NCI-H146 treated with DMSO at 0.1 percent for 48 hours (cell line): ENCODE measurements at regions not wholly inside any gene's neighbourhood (a gene's known extent, or its start where the extent isn't known, plus 50 kb on each side); places are given as distances from the start of the nearest gene placed in this dataset.
A peak's percentile ranks its signal among the peaks of the same experiment; 100 is the strongest.

ENCODE experiments used
- DNase-seq: peaks from one replicate; lab custom pipeline; 2025; ENCODE audit not compliant: unreplicated experiment; lab: John Stamatoyannopoulos, UW

GRCh38 chr11:129723146-129723760, 92.4 kb upstream of the TMEM45B start:
- DNase-seq, result no peak

DNA sequence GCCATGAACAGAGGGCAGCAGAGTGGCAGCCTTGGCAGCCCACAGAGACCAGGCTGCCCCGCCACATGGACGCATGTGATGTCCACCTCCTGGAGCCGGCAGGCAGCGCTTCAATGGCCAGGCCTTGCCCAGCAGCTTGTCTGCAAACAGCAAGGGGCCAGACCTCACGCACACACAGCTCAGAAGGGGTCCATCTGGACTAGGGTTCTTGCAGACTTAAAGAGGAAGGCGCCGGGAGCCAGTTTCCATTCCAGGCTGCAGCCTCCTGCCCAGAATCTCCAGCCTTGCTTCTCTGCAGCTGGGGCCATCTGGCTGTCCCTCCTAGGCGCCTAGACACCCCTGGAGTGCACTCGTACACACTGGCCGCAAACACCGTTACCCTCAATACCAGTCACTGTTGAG, 91.9 kb upstream of the TMEM45B start:
- no peak for DNase-seq

DNA sequence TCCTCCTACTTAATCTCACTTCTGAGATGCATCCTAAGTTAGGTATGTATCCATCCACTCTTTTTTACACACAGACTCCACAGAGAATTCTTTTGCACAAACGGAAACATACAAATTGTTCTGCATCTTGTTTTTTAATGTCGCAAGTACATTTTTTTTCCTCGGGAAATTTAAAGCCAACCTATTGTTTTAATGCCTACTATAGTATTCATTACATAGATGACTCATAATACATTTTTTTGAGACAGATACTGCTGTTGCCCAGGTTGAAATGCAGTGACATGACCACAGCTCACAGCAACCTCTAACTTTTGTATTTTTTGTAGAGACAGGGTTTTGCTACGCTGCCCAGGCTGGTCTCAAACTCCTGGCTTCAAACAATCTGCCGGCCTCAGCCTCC, 90.8 kb upstream of the TMEM45B start:
- no peak for DNase-seq

- DNase-seq, result no peak
These were observed 89.5 kb upstream of the TMEM45B start for GRCh38 chr11:129726179-129726578.

DNA sequence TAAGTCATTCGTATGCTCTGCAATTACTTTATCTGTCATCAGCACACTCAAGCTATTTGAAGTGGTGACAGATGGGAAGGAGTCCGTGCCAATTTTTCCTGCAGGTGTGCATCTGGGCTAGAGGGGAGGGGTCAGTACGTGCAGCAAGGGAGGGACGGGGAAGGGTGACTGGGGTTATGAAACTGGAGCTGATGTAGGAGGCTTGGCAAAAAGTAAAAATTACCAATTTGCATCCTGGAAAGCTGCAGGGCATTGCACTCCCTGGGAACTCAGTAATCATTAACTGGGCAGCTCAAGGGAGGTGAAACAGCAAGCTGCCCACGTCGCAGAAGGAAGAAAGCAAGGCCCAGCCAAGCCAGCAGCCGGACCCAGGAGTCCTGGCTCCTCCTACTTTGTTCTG, 87.1 kb upstream of the TMEM45B start:
- DNase-seq, result no peak

- no peak for DNase-seq
These were observed 86.4 kb upstream of the TMEM45B start for GRCh38 chr11:129729216-129729615.

DNA sequence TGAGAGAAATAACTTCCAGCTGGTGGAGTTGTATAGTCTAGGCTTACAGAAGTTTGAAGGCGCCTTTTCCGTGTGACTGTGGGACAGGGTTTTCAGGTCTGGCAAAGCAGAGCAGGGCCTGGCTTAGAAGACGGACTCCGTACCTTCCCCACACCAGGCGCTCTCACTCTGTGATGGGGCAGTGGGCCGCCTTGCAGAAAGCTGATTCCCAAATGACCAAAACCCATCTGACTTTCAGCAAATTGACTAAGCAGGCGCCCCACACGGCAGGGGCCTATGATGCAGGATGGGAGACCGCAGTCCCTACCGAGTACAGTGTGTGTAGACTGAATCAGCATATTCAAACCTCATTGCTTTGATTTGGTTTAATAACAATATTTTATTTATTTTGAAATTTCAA, 85.8 kb upstream of the TMEM45B start:
- no peak for DNase-seq

DNA sequence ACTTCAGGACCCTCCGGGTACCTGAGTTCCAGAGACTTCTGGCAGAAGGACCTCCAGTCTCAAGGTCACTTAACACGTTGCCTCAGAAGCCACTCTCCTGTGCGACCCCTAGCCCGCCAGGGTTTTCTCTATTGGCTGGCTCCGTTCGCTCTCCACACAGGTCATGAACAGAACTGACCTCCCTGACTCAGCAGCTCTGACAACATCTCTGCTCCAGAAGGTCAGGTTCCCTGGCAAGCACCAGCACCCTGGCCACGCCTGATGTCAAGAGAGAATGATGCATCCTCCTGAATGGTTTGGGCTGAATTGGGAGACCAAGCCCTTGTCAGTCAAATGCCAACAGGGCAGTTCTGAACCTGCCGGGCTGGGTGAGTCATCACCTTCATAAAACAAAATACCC, 84.3 kb upstream of the TMEM45B start:
- DNase-seq, result no peak

DNA sequence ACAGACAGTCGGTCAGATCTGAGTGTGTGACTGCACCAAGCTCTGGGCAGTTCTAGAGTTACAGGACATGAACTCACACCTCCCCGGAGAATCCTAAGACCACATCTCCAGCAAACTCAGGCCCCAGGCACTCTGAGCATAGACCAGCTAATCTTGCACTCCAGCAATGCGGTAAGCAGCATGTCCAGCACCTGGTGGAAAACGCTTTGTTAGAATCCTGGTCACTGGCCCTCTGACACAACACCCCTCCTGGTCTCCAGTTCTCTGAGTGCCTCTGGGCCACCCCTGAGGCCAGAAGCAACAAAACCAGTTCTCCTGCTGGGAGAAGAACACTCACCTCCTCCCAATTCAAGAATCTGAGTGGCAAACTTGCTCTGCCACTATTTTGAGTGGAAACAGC, 82.7 kb upstream of the TMEM45B start:
- no peak for DNase-seq

GRCh38 chr11:129733384-129733783, 82.3 kb upstream of the TMEM45B start:
- no peak for DNase-seq

GRCh38 chr11:129733981-129734380, 81.7 kb upstream of the TMEM45B start:
- DNase-seq, result no peak

GRCh38 chr11:129734654-129735053, 81.0 kb upstream of the TMEM45B start:
- no peak for DNase-seq

GRCh38 chr11:129737831-129738230, 77.8 kb upstream of the TMEM45B start:
- DNase-seq, result no peak

DNA sequence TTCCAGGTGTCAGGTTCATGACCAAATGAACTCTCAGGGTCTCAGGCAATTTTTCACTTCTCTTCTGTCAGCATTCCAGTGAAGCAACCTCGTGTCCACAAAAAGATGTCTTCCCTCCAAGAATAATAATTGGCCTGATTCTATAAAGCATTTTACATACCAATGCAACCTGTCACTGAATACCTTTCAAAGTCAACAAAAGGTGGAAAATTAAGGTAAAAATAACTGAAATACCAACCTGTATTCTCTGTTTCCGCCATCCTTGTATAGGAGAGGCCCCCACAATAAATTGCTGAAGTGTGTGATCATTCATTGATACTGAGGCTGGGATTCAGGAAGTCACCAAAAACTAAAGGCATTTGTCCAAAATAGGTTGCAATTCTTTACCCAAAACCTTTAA, 77.4 kb upstream of the TMEM45B start:
- DNase-seq, result no peak

GRCh38 chr11:129739339-129739738, 76.3 kb upstream of the TMEM45B start:
- DNase-seq, result no peak

DNA sequence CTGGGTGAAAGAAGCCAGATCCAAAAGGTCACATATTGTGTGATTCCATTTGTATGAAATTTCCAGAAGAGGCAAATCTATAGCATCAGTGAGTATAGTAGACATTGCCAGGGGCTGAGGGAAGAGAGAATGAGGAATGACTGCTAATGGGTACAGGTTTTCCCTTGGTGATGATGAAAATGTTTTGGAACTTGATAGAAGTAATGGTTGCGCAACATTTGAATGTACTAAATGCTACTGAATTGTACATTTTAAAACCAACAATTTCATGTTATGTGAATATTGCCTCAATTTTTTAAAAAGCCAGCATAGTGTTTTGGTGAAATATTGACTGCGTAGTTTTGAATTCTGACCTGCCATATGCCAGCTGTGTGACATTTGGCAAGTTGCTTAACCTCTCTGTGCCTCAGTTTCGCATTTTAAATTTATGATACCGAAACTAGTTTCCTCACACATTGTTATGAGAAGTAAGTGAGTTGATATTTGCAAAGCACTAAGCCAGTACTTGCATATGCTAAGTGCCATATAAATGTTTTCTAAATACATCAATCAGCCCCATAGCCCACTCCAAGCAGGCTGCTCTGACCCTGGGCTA, 75.4 kb upstream of the TMEM45B start:
- DNase-seq, result no peak

DNA sequence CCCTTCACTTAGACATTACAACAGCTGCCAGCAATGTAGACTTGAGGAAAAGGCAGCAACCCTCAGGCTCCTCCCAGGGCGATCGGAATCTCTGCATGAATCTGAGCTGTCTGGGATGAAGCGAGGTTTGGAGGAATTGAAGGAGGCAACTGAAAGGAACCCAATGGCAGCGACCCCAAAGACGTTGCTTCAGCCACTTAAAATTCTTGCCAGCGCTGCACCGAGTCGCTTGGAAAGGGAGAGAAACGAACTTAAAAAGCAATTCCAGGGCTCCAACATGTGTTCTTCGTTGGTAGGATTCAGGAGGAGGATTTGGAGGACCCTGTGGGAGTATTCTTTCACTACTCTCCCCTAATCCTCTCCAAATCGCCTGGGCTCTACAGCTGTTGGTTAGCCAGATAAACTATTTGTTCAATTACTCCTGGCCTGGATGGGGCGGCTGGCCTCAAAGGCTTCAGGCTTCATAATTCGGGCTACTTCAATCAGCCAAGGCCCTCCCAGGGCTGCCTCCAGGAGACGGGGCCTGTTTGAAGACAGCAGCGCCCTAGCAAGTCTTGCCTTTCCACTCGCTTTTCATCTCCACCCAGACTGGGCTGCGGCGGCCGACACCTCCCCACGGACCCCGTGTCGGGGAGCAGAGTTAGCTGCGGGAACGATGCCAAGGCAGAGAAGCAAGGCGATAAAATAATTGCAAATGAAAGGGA, 72.4 kb upstream of the TMEM45B start:
- DNase-seq, result no peak

GRCh38 chr11:129747071-129747470, 68.6 kb upstream of the TMEM45B start:
- DNase-seq, result no peak

DNA sequence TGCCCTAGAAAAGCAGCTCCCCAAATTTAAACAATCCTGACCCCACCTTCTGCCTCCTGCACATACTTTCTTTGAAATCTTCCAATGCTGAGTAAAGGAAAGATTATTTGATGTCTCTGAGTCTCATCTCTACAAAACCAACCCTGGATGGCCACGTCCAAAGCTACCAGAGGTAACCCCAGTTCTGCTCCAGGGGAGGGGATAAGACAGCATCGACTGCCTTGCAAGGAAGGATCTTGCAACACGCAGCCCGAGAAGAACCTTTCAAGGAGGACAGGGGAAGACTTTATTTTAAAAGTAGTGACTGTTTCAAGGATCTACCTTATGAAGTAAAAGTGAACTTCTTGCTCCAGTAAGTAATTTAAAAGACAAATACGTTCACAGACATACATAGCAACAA, 66.5 kb upstream of the TMEM45B start:
- no peak for DNase-seq

- peak; percentile 41 for DNase-seq
These were observed 65.0 kb upstream of the TMEM45B start for GRCh38 chr11:129750343-129751292.

DNA sequence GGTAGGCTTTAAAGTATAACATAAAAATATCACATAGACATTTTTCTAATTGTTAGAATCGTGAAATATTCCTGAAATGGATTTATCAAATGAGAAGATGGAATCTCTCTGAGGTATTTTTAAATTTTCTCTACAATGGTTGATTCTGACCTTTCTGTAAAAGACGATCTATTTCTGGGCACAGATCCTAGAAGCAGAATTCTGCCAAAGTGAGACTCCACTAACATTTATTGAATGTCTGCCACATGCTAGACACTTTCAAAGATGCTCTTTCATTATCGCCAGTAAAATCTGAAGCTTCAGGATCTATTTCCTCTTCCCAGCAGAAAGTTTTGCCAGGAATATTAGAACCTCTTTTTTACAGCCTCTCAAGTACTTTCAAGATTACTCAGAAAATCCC, 64.1 kb upstream of the TMEM45B start:
- DNase-seq, result no peak
